ENCODE measurements at regions not wholly inside any gene's neighbourhood (a gene's known extent, or its start where the extent isn't known, plus 50 kb on each side); places are given as distances from the start of the nearest gene placed in this dataset.

- DNase-seq (ENCODE audit: extremely low read depth in 1 of 11, low read depth in 9 of 11, low spot score in 4 of 11): no peak
Observed at GRCh38 chr7:81926-82756, 110.2 kb upstream of the FAM20C start.

GRCh38 chr7:82757-83155 lies 109.6 kb upstream of the FAM20C start:
- DNase-seq (ENCODE audit: extremely low read depth in 1 of 11, low read depth in 9 of 11, low spot score in 4 of 11): no peak

GRCh38 chr7:83441-83840 lies 108.9 kb upstream of the FAM20C start:
- no peak for DNase-seq (ENCODE audit: extremely low read depth in 1 of 11, low read depth in 9 of 11, low spot score in 4 of 11)

- DNase-seq (ENCODE audit: extremely low read depth in 1 of 11, low read depth in 9 of 11, low spot score in 4 of 11): no peak
Observed at GRCh38 chr7:83861-84632, 108.3 kb upstream of the FAM20C start.

- DNase-seq (ENCODE audit: extremely low read depth in 1 of 11, low read depth in 9 of 11, low spot score in 4 of 11): no peak
Observed at GRCh38 chr7:84633-85020, 107.7 kb upstream of the FAM20C start.

GRCh38 chr7:85074-85882 lies 107.1 kb upstream of the FAM20C start:
- DNase-seq (ENCODE audit: extremely low read depth in 1 of 11, low read depth in 9 of 11, low spot score in 4 of 11): no peak

GRCh38 chr7:85883-86515 lies 106.4 kb upstream of the FAM20C start:
- DNase-seq (ENCODE audit: extremely low read depth in 1 of 11, low read depth in 9 of 11, low spot score in 4 of 11): no peak

GRCh38 chr7:86629-87028 lies 105.7 kb upstream of the FAM20C start:
- DNase-seq (ENCODE audit: extremely low read depth in 1 of 11, low read depth in 9 of 11, low spot score in 4 of 11): no peak

- no peak for DNase-seq (ENCODE audit: extremely low read depth in 1 of 11, low read depth in 9 of 11, low spot score in 4 of 11)
Observed at GRCh38 chr7:87047-87446, 105.3 kb upstream of the FAM20C start.

- no peak for DNase-seq (ENCODE audit: extremely low read depth in 1 of 11, low read depth in 9 of 11, low spot score in 4 of 11)
Observed at GRCh38 chr7:87671-88070, 104.7 kb upstream of the FAM20C start.

- no peak for DNase-seq (ENCODE audit: extremely low read depth in 1 of 11, low read depth in 9 of 11, low spot score in 4 of 11)
Observed at GRCh38 chr7:88095-88926, 104.1 kb upstream of the FAM20C start.

- no peak for DNase-seq (ENCODE audit: extremely low read depth in 1 of 11, low read depth in 9 of 11, low spot score in 4 of 11)
Observed at GRCh38 chr7:88927-89231, 103.5 kb upstream of the FAM20C start.

GRCh38 chr7:89232-90019 lies 102.9 kb upstream of the FAM20C start:
- no peak for DNase-seq (ENCODE audit: extremely low read depth in 1 of 11, low read depth in 9 of 11, low spot score in 4 of 11)

GRCh38 chr7:90111-91063 lies 102.0 kb upstream of the FAM20C start:
- DNase-seq (ENCODE audit: extremely low read depth in 1 of 11, low read depth in 9 of 11, low spot score in 4 of 11): no peak

- DNase-seq (ENCODE audit: extremely low read depth in 1 of 11, low read depth in 9 of 11, low spot score in 4 of 11): no peak
Observed at GRCh38 chr7:91396-92175, 100.8 kb upstream of the FAM20C start.

GRCh38 chr7:92231-92674 lies 100.1 kb upstream of the FAM20C start:
- no peak for DNase-seq (ENCODE audit: extremely low read depth in 1 of 11, low read depth in 9 of 11, low spot score in 4 of 11)
